22Rv1 (cell line): ENCODE measurements at regions not wholly inside any gene's neighbourhood (a gene's known extent, or its start where the extent isn't known, plus 50 kb on each side); places are given as distances from the start of the nearest gene placed in this dataset.

Experiments
- CTCF ChIP-seq: fragments of 450-650 bp; IDR thresholded peaks from 2 replicates; pipeline ENCODE4 v1.5.1; 2017; ENCODE audit warnings: mild to moderate bottlenecking
- ZFX ChIP-seq: fragments of 450-650 bp; IDR thresholded peaks from 2 replicates; pipeline ENCODE4 v1.6.1; 2017; ENCODE audit warnings: antibody characterized with exemption, borderline replicate concordance

- TF ChIP-seq CTCF: no peak
- TF ChIP-seq ZFX: no peak
Observed at GRCh38 chr21:27108701-27109100, 141.8 kb upstream of the ADAMTS5 start.
